CD4-positive, alpha-beta memory T cell (primary cell): ENCODE measurements at regions not wholly inside any gene's neighbourhood (a gene's known extent, or its start where the extent isn't known, plus 50 kb on each side); places are given as distances from the start of the nearest gene placed in this dataset.

ENCODE experiments used
- CTCF ChIA-PET: fragments of 350-600 bp; sonication (Branson Sonifier 250); formaldehyde crosslinking; loops from one replicate; lab custom pipeline; 2021; ENCODE audit warnings: inconsistent platforms; ENCODE audit not compliant: partially characterized antibody; lab: Charles Lee
- POLR2A ChIA-PET: fragments of 350-600 bp; sonication (Branson Sonifier 250); formaldehyde crosslinking; loops from one replicate; lab custom pipeline; 2021; ENCODE audit not compliant: partially characterized antibody; lab: Charles Lee
- DNase-seq, 5 donors: peaks; one replicate each; pipeline versions ENCODE4 v3.0.0 to v3.0.0-alpha.2; 2020 to 2022; ENCODE audit warnings: mixed read lengths in 1 of 5
- H3K27ac ChIP-seq: one replicate; pipeline ENCODE4 v1.7.0; 2013; ENCODE audit warnings: low read depth, low read length
- H3K27me3 ChIP-seq: 2 replicates; pipeline ENCODE4 v1.7.0; 2013; ENCODE audit warnings: mild to moderate bottlenecking, low read length, moderate library complexity; ENCODE audit not compliant: insufficient read depth
- H3K36me3 ChIP-seq: 2 replicates; pipeline ENCODE4 v1.7.0; 2013; ENCODE audit warnings: mild to moderate bottlenecking, low read length, moderate library complexity; ENCODE audit not compliant: insufficient read depth
- H3K4me1 ChIP-seq: 2 replicates; pipeline ENCODE4 v1.7.0; 2013; ENCODE audit warnings: mild to moderate bottlenecking, low read length, moderate library complexity; ENCODE audit not compliant: insufficient read depth
- H3K4me3 ChIP-seq, 2 donors: one replicate each; pipeline ENCODE4 v1.7.0; 2013; ENCODE audit warnings: low read length in 2 of 2, mild to moderate bottlenecking in 1 of 2
- H3K9me3 ChIP-seq, 2 donors: one replicate each; pipeline ENCODE4 v1.7.0; 2013; ENCODE audit warnings: low read length in 2 of 2, control low read depth in 1 of 2; ENCODE audit not compliant: control insufficient read depth in 1 of 2
- H3K27ac Mint-ChIP-seq, 7 donors: one replicate each; pipeline ENCODE4 v1.8.0; 2020 to 2021; ENCODE audit warnings: mixed read lengths in 7 of 7, mild to moderate bottlenecking in 6 of 7, inconsistent platforms in 3 of 7, moderate library complexity in 3 of 7
- H3K27me3 Mint-ChIP-seq, 2 donors: one replicate each; pipeline ENCODE4 v1.8.0; 2020 to 2021; ENCODE audit warnings: mixed read lengths in 2 of 2
- H3K36me3 Mint-ChIP-seq, 2 donors: one replicate each; pipeline ENCODE4 v1.8.0; 2020 to 2021; ENCODE audit warnings: mixed read lengths in 2 of 2, inconsistent platforms in 1 of 2, mild to moderate bottlenecking in 1 of 2
- H3K4me1 Mint-ChIP-seq, 4 donors: one replicate each; pipeline ENCODE4 v1.8.0; 2020 to 2021; ENCODE audit warnings: mixed read lengths in 4 of 4, mild to moderate bottlenecking in 1 of 4
- H3K4me3 Mint-ChIP-seq, 8 donors: one replicate each; pipeline ENCODE4 v1.8.0; 2020 to 2021; ENCODE audit warnings: mixed read lengths in 8 of 8, mild to moderate bottlenecking in 7 of 8, moderate library complexity in 6 of 8, inconsistent platforms in 3 of 8
- H3K9me3 Mint-ChIP-seq, 8 donors: one replicate each; pipeline ENCODE4 v1.8.0; 2020 to 2021; ENCODE audit warnings: mixed read lengths in 8 of 8, mild to moderate bottlenecking in 5 of 8, inconsistent platforms in 3 of 8, moderate library complexity in 1 of 8
- intact Hi-C: fragments of 100-400 bp; cut with micrococcal nuclease; formaldehyde crosslinking; loops from one replicate; pipeline ENCODE4 v1.15.1; 2023

DNA sequence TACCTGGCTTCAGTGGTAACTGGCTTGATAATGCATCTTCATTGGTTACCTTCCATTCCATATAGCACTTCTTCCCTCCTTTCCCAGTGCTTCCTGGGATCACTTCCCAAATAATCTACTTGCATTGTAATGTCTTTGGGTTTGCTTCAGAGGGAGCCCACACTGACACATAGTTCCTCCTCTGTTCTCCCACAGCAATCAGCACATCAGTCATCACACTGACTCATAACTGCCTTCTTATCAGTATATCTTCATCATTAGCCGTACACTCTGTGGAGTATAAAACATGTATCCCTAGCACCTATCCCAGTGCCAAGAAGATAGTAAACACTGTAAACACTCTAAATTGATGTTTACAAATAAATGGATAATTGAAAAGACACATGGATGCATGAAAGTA lies 91.4 kb upstream of the SCN10A start:
- no peaks in the 10 kb centered on the region for H3K4me1 Mint-ChIP-seq
- intact Hi-C loops = no loop called here

GRCh38 chr3:38890426-38890825 lies 74.4 kb upstream of the SCN10A start:
- no peaks in the 10 kb centered on the region for H3K4me1 Mint-ChIP-seq
- Histone ChIP-seq H3K27me3 (no peaks in the 10 kb centered on the region), H3K4me3 (no peak overlapping the region), H3K27ac (no peak overlapping the region), H3K4me1 (no peaks in the 10 kb centered on the region), H3K9me3 (peaks cover 0 to 5% of the 10 kb centered on the region in 2 donors), H3K36me3 (no peaks in the 10 kb centered on the region)
- H3K27me3 Mint-ChIP-seq = peaks cover 0 to 1% of the 10 kb centered on the region in 2 donors
- H3K27ac Mint-ChIP-seq = no peak overlapping the region
- DNase-seq = no peak
- H3K4me3 Mint-ChIP-seq = no peak overlapping the region
- CTCF ChIA-PET = no interaction called here
- intact Hi-C loops = no loop called here
- H3K36me3 Mint-ChIP-seq = no peaks in the 10 kb centered on the region
- POLR2A ChIA-PET = no interaction called here
- peaks cover 3 to 32% (median 23%) of the 10 kb centered on the region in 8 donors for H3K9me3 Mint-ChIP-seq

More for the DNA sequence above, 91.4 kb upstream of the SCN10A start:
- CTCF ChIA-PET = no interaction called here
- no peak overlapping the region for H3K27ac Mint-ChIP-seq
- no peaks in the 10 kb centered on the region for H3K4me1 ChIP-seq
- no peak overlapping the region for H3K27ac ChIP-seq
- no peaks in the 10 kb centered on the region for H3K27me3 ChIP-seq
- H3K4me3 Mint-ChIP-seq = no peak overlapping the region
- DNase-seq = no peak
- POLR2A ChIA-PET = no interaction called here
- H3K27me3 Mint-ChIP-seq = peaks cover 5% of the 10 kb centered on the region in 2 donors
- H3K36me3 Mint-ChIP-seq = no peaks in the 10 kb centered on the region
- H3K9me3 Mint-ChIP-seq = peaks cover 0 to 2% (median 0%) of the 10 kb centered on the region in 8 donors
- H3K4me3 ChIP-seq = no peak overlapping the region
- H3K9me3 ChIP-seq = no peaks in the 10 kb centered on the region
- no peaks in the 10 kb centered on the region for H3K36me3 ChIP-seq

DNA sequence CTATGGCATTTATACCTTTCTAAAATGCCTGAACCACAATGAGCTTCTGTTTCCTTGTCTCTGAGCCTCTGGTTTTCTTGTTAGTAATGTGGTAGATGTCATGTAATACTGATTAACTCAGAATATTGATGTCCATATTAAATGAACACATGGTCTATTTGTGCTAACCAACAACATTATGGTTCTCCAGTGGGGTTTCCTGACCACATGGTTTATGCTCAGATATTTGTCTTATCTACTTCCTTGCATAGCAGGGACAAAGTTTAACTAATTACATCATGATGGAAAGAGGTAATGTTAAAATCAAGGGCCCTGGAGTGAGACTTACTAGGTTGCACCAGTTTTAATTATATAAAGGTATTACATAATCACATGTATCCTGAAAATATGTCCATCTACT lies 62.6 kb upstream of the SCN10A start:
- no peaks in the 10 kb centered on the region for H3K36me3 Mint-ChIP-seq
- no peaks in the 10 kb centered on the region for H3K27me3 ChIP-seq
- ChIA-PET CTCF (interaction anchor here (1.3 kb wide), 1 partner anchor 10 kb away, joined by 3 read pairs; no protein-coding TSS in a partner anchor), POLR2A (no interaction called here)
- intact Hi-C loops = no loop called here
- no peaks in the 10 kb centered on the region for H3K9me3 ChIP-seq
- no peaks in the 10 kb centered on the region for H3K4me1 ChIP-seq
- no peak overlapping the region for H3K4me3 Mint-ChIP-seq
- peaks cover 0 to 3% (median 0%) of the 10 kb centered on the region in 8 donors for H3K9me3 Mint-ChIP-seq
- H3K27me3 Mint-ChIP-seq = peaks cover 7% of the 10 kb centered on the region in 2 donors
- no peak overlapping the region for H3K27ac ChIP-seq
- H3K4me3 ChIP-seq = no peak overlapping the region
- no peaks in the 10 kb centered on the region for H3K4me1 Mint-ChIP-seq
- no peaks in the 10 kb centered on the region for H3K36me3 ChIP-seq
- no peak for DNase-seq
- H3K27ac Mint-ChIP-seq = no peak overlapping the region
